Effector memory CD4-positive, alpha-beta T cell (primary cell): ENCODE measurements at regions not wholly inside any gene's neighbourhood (a gene's known extent, or its start where the extent isn't known, plus 50 kb on each side); places are given as distances from the start of the nearest gene placed in this dataset.
"Not testable (repeated sequence)": the region's sequence is repeated elsewhere in the genome, so short reads cannot be mapped to it uniquely, and the experiment has no call there.

Experiments used
- DNase-seq, 3 donors: peaks; one replicate each; pipeline ENCODE4 v3.0.0-alpha.2; 2020
- H3K27ac ChIP-seq: 2 replicates; pipeline ENCODE4 v1.7.0; 2013; ENCODE audit warnings: mild to moderate bottlenecking, low read length, moderate library complexity; ENCODE audit not compliant: insufficient read depth, poor library complexity, severe bottlenecking
- H3K27me3 ChIP-seq: replicated peaks from 2 replicates; pipeline ENCODE4 v1.7.0; 2013; ENCODE audit warnings: mild to moderate bottlenecking, low read length; ENCODE audit not compliant: insufficient read depth, control insufficient read depth, poor library complexity, severe bottlenecking
- H3K36me3 ChIP-seq: 2 replicates; pipeline ENCODE4 v1.7.0; 2013; ENCODE audit warnings: mild to moderate bottlenecking, low read length, moderate library complexity; ENCODE audit not compliant: control insufficient read depth, insufficient read depth
- H3K4me1 ChIP-seq: 2 replicates; pipeline ENCODE4 v1.7.0; 2013; ENCODE audit warnings: low read length, mild to moderate bottlenecking; ENCODE audit not compliant: control insufficient read depth, insufficient read depth, poor library complexity, severe bottlenecking
- H3K4me3 ChIP-seq: 2 replicates; pipeline ENCODE4 v1.7.0; 2013; ENCODE audit warnings: low read length, low read depth, mild to moderate bottlenecking; ENCODE audit not compliant: insufficient read depth, poor library complexity, severe bottlenecking
- H3K9me3 ChIP-seq: 2 replicates; pipeline ENCODE4 v1.7.0; 2013; ENCODE audit warnings: mild to moderate bottlenecking, low read length, moderate library complexity; ENCODE audit not compliant: control insufficient read depth

DNA sequence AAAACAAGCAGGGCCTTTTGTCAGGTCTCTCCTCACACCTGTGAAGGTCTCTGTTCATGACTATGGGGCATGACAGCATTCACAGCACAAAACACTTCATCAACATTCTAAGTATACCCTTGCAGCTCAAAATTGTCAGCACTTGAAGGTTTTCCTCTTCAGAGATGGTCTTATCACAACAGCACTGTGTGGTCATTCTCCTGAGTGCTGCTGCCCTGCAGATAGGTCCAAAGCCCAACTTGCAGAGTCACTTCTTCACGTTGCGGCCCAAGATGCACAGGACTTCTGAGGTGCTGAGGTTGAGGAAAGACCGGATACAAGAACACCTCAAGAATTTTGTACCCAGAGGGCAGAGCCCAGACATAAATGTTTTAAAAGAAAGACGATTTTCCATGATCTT, 574.5 kb downstream of the UQCRFS1 start:
- Histone ChIP-seq H3K27ac (no peak overlapping the region), H3K36me3 (no peaks in the 10 kb centered on the region), H3K4me3 (no peak overlapping the region), H3K27me3 (no peaks in the 10 kb centered on the region), H3K4me1 (no peaks in the 10 kb centered on the region), H3K9me3 (no peaks in the 10 kb centered on the region)
- DNase-seq = no peak

- H3K4me1 ChIP-seq = no peaks in the 10 kb centered on the region
- H3K4me3 ChIP-seq = no peak overlapping the region
- H3K27me3 ChIP-seq = no peaks in the 10 kb centered on the region
- no peak for DNase-seq
- H3K9me3 ChIP-seq = no peaks in the 10 kb centered on the region
- H3K27ac ChIP-seq = no peak overlapping the region
- no peaks in the 10 kb centered on the region for H3K36me3 ChIP-seq
Observed at GRCh38 chr19:28636706-28637105, 576.2 kb downstream of the UQCRFS1 start.

DNA sequence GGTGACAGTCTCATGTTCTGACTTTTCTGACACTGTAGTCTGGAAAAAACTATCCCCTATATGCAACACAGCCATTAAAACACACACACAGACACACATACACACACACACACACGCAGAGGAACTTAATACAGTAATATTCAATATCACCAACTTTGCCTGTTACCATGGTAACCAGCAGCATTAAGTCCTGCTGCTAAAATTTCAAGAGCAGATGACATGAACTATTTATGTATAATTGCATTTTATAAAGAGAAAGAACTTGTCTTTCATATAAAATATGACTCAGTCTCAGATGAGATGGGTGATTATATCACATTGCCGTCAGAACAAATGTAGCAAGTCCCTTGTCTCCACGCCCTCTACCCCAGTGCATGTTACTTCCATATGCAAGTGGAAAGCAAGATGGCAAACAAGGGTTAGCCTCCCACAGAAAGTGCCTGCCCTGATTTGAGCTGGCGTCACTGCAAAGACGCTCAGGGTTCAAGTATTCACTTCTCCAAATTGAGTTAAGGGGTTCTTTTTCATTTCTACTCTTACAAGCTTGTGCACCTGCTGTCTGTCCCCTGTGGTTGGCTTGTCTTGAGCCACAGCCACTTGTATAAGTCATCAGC, 576.8 kb downstream of the UQCRFS1 start:
- H3K4me1 ChIP-seq = no peaks in the 10 kb centered on the region
- H3K4me3 ChIP-seq = no peak overlapping the region
- no peak overlapping the region for H3K27ac ChIP-seq
- DNase-seq = no peak
- no peaks in the 10 kb centered on the region for H3K27me3 ChIP-seq
- no peaks in the 10 kb centered on the region for H3K36me3 ChIP-seq
- H3K9me3 ChIP-seq = no peaks in the 10 kb centered on the region

DNA sequence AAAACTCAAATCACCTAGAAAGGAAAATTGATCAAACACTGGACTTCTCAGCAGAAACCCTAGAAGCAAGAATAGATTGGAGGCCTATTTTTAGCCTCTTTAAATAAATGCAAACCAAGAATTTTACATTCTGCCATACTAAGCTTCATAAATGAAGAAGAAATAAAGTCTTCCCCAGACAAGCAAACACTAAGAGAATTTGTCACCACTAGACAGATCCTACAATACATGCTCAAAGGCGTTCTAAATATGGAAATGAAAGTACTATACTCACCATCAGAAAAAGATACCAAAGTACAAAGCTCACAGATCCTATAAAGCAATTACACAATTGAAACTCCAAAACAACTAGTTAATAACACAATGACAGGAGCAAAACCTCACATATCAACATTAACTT, 578.1 kb downstream of the UQCRFS1 start:
- Histone ChIP-seq H3K4me1 (no peaks in the 10 kb centered on the region), H3K27ac (no peak overlapping the region), H3K9me3 (no peaks in the 10 kb centered on the region), H3K4me3 (no peak overlapping the region), H3K36me3 (no peaks in the 10 kb centered on the region), H3K27me3 (no peaks in the 10 kb centered on the region)
- no peak for DNase-seq

- H3K27ac ChIP-seq = no peak overlapping the region
- H3K4me3 ChIP-seq = no peak overlapping the region
- no peaks in the 10 kb centered on the region for H3K4me1 ChIP-seq
- H3K27me3 ChIP-seq = no peaks in the 10 kb centered on the region
- H3K9me3 ChIP-seq = no peaks in the 10 kb centered on the region
- H3K36me3 ChIP-seq = no peaks in the 10 kb centered on the region
- DNase-seq = no peak
Observed at GRCh38 chr19:28634019-28634328, 579.0 kb downstream of the UQCRFS1 start.

- Histone ChIP-seq H3K27me3 (no peaks in the 10 kb centered on the region), H3K4me1 (no peaks in the 10 kb centered on the region), H3K9me3 (no peaks in the 10 kb centered on the region), H3K36me3 (no peaks in the 10 kb centered on the region), H3K4me3 (no peak overlapping the region), H3K27ac (no peak overlapping the region)
- no peak for DNase-seq
Observed at GRCh38 chr19:28633319-28634018, 579.5 kb downstream of the UQCRFS1 start.

GRCh38 chr19:28632371-28633080, 580.4 kb downstream of the UQCRFS1 start:
- H3K27ac ChIP-seq = no peak overlapping the region
- no peaks in the 10 kb centered on the region for H3K36me3 ChIP-seq
- H3K27me3 ChIP-seq = no peaks in the 10 kb centered on the region
- H3K4me3 ChIP-seq = no peak overlapping the region
- H3K9me3 ChIP-seq = no peaks in the 10 kb centered on the region
- no peaks in the 10 kb centered on the region for H3K4me1 ChIP-seq
- no peak for DNase-seq

GRCh38 chr19:28631961-28632360, 581.0 kb downstream of the UQCRFS1 start:
- no peaks in the 10 kb centered on the region for H3K36me3 ChIP-seq
- DNase-seq = no peak
- no peaks in the 10 kb centered on the region for H3K9me3 ChIP-seq
- no peak overlapping the region for H3K27ac ChIP-seq
- H3K27me3 ChIP-seq = no peaks in the 10 kb centered on the region
- H3K4me3 ChIP-seq = no peak overlapping the region
- H3K4me1 ChIP-seq = no peaks in the 10 kb centered on the region

- no peak for DNase-seq
- Histone ChIP-seq H3K27ac (no peak overlapping the region), H3K27me3 (no peaks in the 10 kb centered on the region), H3K4me1 (no peaks in the 10 kb centered on the region), H3K36me3 (no peaks in the 10 kb centered on the region), H3K9me3 (no peaks in the 10 kb centered on the region), H3K4me3 (no peak overlapping the region)
Observed at GRCh38 chr19:28627669-28628068, 585.3 kb downstream of the UQCRFS1 start.

GRCh38 chr19:28626407-28626806, 586.5 kb downstream of the UQCRFS1 start:
- not testable (repeated sequence) for H3K27ac ChIP-seq, H3K9me3 ChIP-seq, DNase-seq, H3K27me3 ChIP-seq, H3K4me1 ChIP-seq, H3K4me3 ChIP-seq, H3K36me3 ChIP-seq
